Thoracic aorta (tissue), 2 donors: ENCODE measurements at regions not wholly inside any gene's neighbourhood (a gene's known extent, or its start where the extent isn't known, plus 50 kb on each side); places are given as distances from the start of the nearest gene placed in this dataset.

Experiments
- ATAC-seq: fragments of 150-250 bp; one replicate; pipeline ENCODE4 v1.8.0; 2017; ENCODE audit warnings: low read depth; ENCODE audit not compliant: insufficient number of reproducible peaks, low FRiP score
- DNase-seq: peaks from one replicate; pipeline ENCODE4 v3.0.0-alpha.2; 2020; ENCODE audit warnings: low spot score
- H3K27ac ChIP-seq, 2 donors: fragments of 200-600 bp; sonication (generic); 1 replicate in 1 of 2; 2 replicates in 1 of 2; pipeline ENCODE4 v1.5.1; 2016; ENCODE audit warnings: mild to moderate bottlenecking in 2 of 2, moderate library complexity in 2 of 2
- H3K27me3 ChIP-seq: fragments of 200-600 bp; sonication (generic); replicated peaks from 2 replicates; pipeline ENCODE4 v1.6.0; 2016; ENCODE audit warnings: mild to moderate bottlenecking; ENCODE audit not compliant: insufficient read depth
- H3K36me3 ChIP-seq: fragments of 200-600 bp; sonication (generic); one replicate; pipeline ENCODE4 v1.5.1; 2016
- H3K4me1 ChIP-seq, 2 donors: fragments of 200-600 bp; sonication (generic); 1 replicate in 1 of 2; 2 replicates in 1 of 2; pipeline versions ENCODE4 v1.5.1 to v1.6.0; 2016; ENCODE audit warnings: low read depth in 2 of 2, mild to moderate bottlenecking in 1 of 2; ENCODE audit not compliant: control insufficient read depth in 1 of 2
- H3K4me3 ChIP-seq: fragments of 200-600 bp; sonication (generic); 2 replicates; pipeline ENCODE4 v1.5.1; 2016; ENCODE audit warnings: mild to moderate bottlenecking
- H3K9me3 ChIP-seq: fragments of 200-600 bp; sonication (generic); 2 replicates; pipeline ENCODE4 v1.5.1; 2016
- TF ChIP-seq, protein P1 (sequence below): fragments of 200-600 bp; sonication (generic); IDR thresholded peaks from one replicate; pipeline ENCODE4 v1.5.1; 2019; ENCODE audit warnings: antibody characterized with exemption

DNA sequence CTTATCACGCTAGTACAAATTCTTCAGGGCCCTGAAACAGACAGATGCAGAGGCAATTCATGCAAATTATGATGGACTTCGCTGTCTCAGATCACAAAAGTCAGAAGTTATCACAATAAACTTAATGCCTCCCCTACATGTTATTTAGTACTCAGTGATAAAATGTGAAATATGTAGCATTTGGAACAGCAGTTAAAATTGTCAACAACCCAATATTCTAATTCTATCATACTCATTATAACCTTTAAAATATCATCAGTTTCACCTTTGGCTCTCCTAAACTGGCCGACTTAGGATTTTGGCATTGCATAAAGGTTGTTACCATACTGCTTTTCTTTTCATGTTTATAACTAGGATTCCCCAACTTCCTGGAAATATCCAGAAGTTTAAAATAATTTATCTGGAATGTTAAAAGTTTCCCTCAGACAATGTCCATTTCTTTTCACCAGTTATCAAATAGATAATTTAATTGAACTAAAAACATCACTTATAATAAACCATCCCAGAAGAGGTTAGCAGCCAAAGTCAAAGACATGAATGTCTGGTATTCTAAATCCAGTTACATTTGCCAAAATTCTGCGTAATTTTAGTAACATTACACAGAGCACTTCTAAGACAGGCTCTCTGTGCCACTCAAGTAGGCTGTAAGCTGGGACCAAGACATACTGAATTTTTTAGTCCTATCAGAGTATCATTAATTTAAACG lies 239.8 kb downstream of the RBM43 start:
- Histone ChIP-seq H3K36me3 (no peaks in the 10 kb centered on the region), H3K9me3 (no peaks in the 10 kb centered on the region), H3K4me3 (no peak overlapping the region), H3K27ac (no peak overlapping the region), H3K27me3 (no peaks in the 10 kb centered on the region), H3K4me1 (peaks cover 2 to 15% of the 10 kb centered on the region in 2 donors)
- TF ChIP-seq, protein P1, sequence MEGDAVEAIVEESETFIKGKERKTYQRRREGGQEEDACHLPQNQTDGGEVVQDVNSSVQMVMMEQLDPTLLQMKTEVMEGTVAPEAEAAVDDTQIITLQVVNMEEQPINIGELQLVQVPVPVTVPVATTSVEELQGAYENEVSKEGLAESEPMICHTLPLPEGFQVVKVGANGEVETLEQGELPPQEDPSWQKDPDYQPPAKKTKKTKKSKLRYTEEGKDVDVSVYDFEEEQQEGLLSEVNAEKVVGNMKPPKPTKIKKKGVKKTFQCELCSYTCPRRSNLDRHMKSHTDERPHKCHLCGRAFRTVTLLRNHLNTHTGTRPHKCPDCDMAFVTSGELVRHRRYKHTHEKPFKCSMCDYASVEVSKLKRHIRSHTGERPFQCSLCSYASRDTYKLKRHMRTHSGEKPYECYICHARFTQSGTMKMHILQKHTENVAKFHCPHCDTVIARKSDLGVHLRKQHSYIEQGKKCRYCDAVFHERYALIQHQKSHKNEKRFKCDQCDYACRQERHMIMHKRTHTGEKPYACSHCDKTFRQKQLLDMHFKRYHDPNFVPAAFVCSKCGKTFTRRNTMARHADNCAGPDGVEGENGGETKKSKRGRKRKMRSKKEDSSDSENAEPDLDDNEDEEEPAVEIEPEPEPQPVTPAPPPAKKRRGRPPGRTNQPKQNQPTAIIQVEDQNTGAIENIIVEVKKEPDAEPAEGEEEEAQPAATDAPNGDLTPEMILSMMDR: no peak
- ATAC-seq: no peak
- no peak for DNase-seq

DNA sequence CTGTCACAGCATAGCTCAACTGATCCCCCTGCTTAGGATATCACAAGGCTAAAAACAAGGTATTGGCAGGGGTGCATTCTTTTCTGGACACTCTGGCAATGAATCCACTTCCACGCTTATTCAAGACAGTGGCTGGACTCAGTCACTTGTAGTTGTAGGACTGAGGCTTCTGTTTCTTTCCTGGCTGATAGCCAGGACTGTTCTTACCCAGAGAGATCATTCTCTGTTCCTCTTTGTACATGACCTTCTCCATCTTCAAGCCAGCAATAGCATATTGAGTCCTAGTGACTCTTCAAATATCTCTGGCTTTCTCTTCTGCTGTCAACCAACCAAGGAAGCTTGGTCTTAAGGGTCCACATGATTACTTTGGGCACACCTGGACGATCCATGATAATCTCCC lies 241.3 kb downstream of the RBM43 start:
- no peak overlapping the region for H3K27ac ChIP-seq

DNA sequence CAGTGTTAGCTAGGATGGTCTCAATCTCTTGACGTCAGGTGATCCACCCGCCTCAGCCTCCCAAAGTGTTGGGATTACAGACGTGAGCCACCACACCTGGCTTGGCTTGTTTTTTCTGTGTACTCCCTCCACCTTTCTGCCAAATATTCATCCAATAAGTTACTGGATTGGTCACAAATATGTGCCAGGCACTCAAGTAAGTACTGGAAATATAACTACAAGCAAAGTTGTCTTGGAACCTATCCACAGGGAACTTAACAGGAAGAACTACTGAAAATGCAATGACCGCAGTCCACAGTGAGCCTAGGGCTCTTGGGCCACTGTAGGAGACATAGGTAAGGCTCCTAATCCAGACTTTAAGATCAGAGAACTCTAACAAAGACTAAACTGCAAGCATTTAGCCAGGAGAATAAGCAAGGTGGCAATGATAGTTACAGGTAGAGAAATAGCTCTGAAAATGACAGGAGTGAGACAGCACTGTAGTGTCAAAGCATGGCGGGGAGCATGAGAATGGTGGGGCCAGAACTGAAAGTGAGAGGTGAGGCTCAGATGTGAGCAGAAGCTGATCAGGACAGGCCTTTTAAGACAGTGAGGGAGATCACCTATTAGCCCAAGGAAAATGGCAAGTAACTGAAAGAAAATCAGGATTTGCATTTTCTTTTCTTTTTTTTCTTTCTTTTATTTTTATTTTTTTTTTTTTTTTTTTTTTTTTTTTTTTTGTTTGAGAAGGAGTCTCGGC lies 252.1 kb downstream of the RBM43 start:
- Histone ChIP-seq H3K4me1 (no peaks in the 10 kb centered on the region), H3K9me3 (no peaks in the 10 kb centered on the region), H3K27ac (no peak overlapping the region), H3K4me3 (no peak overlapping the region), H3K36me3 (no peaks in the 10 kb centered on the region), H3K27me3 (no peaks in the 10 kb centered on the region)
- DNase-seq (no peak), ATAC-seq (no peak)
- TF ChIP-seq, protein P1: no peak

More for the DNA sequence above, 241.3 kb downstream of the RBM43 start:
- Histone ChIP-seq H3K9me3 (no peaks in the 10 kb centered on the region), H3K36me3 (no peaks in the 10 kb centered on the region), H3K4me1 (peaks cover 2 to 15% of the 10 kb centered on the region in 2 donors), H3K4me3 (no peak overlapping the region), H3K27me3 (no peaks in the 10 kb centered on the region)
- DNase-seq: no peak
- TF ChIP-seq, protein P1: no peak
- no peak for ATAC-seq

DNA sequence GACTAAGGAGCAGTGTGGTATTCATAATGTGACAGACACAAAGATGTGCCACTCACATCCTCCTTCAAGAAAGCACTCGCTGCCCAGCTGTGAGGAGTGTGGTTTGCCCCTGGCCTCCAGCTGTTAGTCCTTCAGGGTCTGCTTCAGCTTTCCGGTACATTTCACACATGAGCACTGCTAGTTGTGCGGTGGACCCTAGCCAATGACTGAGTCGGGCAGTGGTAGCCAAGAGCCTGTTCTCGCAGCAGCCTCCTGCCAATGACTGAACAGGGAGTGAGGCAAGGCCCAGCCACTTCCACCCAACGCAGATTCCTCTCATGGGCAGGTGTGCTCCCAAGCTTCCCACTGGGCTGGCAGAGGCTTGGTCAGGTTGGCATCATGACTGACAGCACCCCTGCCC lies 254.3 kb downstream of the RBM43 start:
- no peak for DNase-seq
- Histone ChIP-seq H3K9me3 (no peaks in the 10 kb centered on the region), H3K36me3 (no peaks in the 10 kb centered on the region), H3K27ac (no peak overlapping the region), H3K4me1 (no peaks in the 10 kb centered on the region), H3K27me3 (no peaks in the 10 kb centered on the region), H3K4me3 (no peak overlapping the region)
- TF ChIP-seq, protein P1: no peak
- no peak for ATAC-seq

DNA sequence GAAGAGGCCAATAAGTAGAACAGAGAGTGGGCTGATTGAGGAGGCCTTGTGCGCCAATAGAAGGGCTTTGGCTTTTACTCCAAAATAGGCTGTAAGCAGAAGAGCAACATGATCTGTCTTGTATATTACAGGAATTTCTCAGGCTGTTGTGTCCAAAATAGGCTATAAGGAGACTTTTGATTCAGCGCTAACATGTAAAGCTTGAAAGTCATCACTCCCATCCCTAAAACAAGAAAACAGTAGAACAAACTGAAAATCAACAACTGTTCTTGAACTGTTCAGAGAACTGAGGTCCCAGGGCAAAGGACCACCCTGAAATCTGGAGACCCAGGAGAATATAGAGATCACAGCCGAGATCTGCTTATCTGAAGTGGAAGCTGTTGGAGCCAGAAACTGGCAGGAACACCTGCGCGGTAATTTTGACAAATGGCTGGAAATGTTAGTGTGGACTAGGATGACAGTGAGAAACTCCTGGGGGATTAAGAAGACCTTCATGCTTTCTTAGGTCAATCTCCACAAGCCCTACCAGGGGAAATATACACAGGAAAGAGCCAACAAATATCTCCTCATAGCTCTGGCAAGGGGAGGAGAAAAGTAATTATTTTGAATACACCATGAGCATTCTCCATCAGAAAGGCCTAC lies 258.6 kb downstream of the RBM43 start:
- H3K4me3 ChIP-seq: no peak overlapping the region
- H3K9me3 ChIP-seq: no peaks in the 10 kb centered on the region
- H3K4me1 ChIP-seq: no peaks in the 10 kb centered on the region
- H3K27ac ChIP-seq: no peak overlapping the region
- DNase-seq (no peak), ATAC-seq (no peak)
- H3K36me3 ChIP-seq: no peaks in the 10 kb centered on the region
- TF ChIP-seq, protein P1: no peak
- no peaks in the 10 kb centered on the region for H3K27me3 ChIP-seq
